Spleen (tissue), 7 donors: ENCODE measurements at regions not wholly inside any gene's neighbourhood (a gene's known extent, or its start where the extent isn't known, plus 50 kb on each side); places are given as distances from the start of the nearest gene placed in this dataset.

Experiments used
- POLR2A ChIP-seq, 3 donors: fragments of 450-650 bp; IDR thresholded peaks; one replicate each; pipeline ENCODE4 v1.5.1; 2017; ENCODE audit warnings: antibody characterized with exemption in 3 of 3, mild to moderate bottlenecking in 1 of 3
- POLR2AphosphoS5 ChIP-seq, 3 donors: sonication (generic); formaldehyde crosslinking; IDR thresholded peaks; one replicate each; pipeline ENCODE4 v1.5.1; 2017; ENCODE audit warnings: antibody characterized with exemption in 3 of 3
- TF ChIP-seq, protein P1 (sequence below), 11 experiments: fragments of 200-600 bp in 7 of 11; fragments of 450-650 bp in 4 of 11; sonication (generic) in 4 of 11; IDR thresholded peaks in 8 of 11; conservative IDR thresholded peaks in 3 of 11; 1 replicate in 7 of 11; 2 replicates in 4 of 11; pipeline versions ENCODE4 v1.4.0 to v1.8.0; 2016 to 2021; ENCODE audit warnings: antibody characterized with exemption in 11 of 11, inconsistent platforms in 4 of 11, mild to moderate bottlenecking in 1 of 11
- donor health status: DM: no; HTN: no; CAD: no; lungs with moderate emphysema.
- donor health status: DM: no; HTN: no; CAD: no.
- donor health status: DM: no; HTN: no; CAD: no.

GRCh38 chr17:70375406-70375805, 206.1 kb downstream of the KCNJ2 start:
- TF ChIP-seq, protein P1, sequence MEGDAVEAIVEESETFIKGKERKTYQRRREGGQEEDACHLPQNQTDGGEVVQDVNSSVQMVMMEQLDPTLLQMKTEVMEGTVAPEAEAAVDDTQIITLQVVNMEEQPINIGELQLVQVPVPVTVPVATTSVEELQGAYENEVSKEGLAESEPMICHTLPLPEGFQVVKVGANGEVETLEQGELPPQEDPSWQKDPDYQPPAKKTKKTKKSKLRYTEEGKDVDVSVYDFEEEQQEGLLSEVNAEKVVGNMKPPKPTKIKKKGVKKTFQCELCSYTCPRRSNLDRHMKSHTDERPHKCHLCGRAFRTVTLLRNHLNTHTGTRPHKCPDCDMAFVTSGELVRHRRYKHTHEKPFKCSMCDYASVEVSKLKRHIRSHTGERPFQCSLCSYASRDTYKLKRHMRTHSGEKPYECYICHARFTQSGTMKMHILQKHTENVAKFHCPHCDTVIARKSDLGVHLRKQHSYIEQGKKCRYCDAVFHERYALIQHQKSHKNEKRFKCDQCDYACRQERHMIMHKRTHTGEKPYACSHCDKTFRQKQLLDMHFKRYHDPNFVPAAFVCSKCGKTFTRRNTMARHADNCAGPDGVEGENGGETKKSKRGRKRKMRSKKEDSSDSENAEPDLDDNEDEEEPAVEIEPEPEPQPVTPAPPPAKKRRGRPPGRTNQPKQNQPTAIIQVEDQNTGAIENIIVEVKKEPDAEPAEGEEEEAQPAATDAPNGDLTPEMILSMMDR (IDR thresholded peaks at IDR 0.05 in 8 of 11, conservative IDR thresholded peaks at IDR 0.05 in 3 of 11), result no peak
- TF ChIP-seq POLR2A (IDR thresholded peaks at IDR 0.05) (no peak), POLR2AphosphoS5 (IDR thresholded peaks at IDR 0.05) (no peak)
